Islet precursor cell (in vitro differentiated cells): ENCODE measurements at regions not wholly inside any gene's neighbourhood (a gene's known extent, or its start where the extent isn't known, plus 50 kb on each side); places are given as distances from the start of the nearest gene placed in this dataset.

ENCODE experiments used
- DNase-seq: peaks from one replicate; pipeline ENCODE4 v3.0.0-alpha.2; 2018

GRCh38 chr14:58697930-58698642 is 60.3 kb downstream of the DACT1 start:
- DNase-seq: no peak

GRCh38 chr14:58699681-58700205 is 62.0 kb downstream of the DACT1 start:
- DNase-seq: no peak

GRCh38 chr14:58701156-58701555 is 63.4 kb downstream of the DACT1 start:
- no peak for DNase-seq

GRCh38 chr14:58701604-58702003 is 63.8 kb downstream of the DACT1 start:
- no peak for DNase-seq

GRCh38 chr14:58702441-58703160 is 64.8 kb downstream of the DACT1 start:
- DNase-seq: no peak

- DNase-seq: no peak
Measured at GRCh38 chr14:58703161-58703506, 65.4 kb downstream of the DACT1 start.

GRCh38 chr14:58705066-58705465 is 67.3 kb downstream of the DACT1 start:
- no peak for DNase-seq

- no peak for DNase-seq
Measured at GRCh38 chr14:58707949-58708348, 70.2 kb downstream of the DACT1 start.

- DNase-seq: no peak
Measured at GRCh38 chr14:58709949-58710348, 72.2 kb downstream of the DACT1 start.

- no peak for DNase-seq
Measured at GRCh38 chr14:58711382-58711781, 73.6 kb downstream of the DACT1 start.

- peak; percentile 56 for DNase-seq
Measured at GRCh38 chr14:58712357-58712756, 74.6 kb downstream of the DACT1 start.

GRCh38 chr14:58713677-58714076 is 75.9 kb downstream of the DACT1 start:
- DNase-seq: no peak

GRCh38 chr14:58716706-58717105 is 78.9 kb downstream of the DACT1 start:
- no peak for DNase-seq

GRCh38 chr14:58717211-58717610 is 79.4 kb downstream of the DACT1 start:
- no peak for DNase-seq

- no peak for DNase-seq
Measured at GRCh38 chr14:58717813-58718212, 80.1 kb downstream of the DACT1 start.

- DNase-seq: no peak
Measured at GRCh38 chr14:58718226-58719205, 80.8 kb downstream of the DACT1 start.

GRCh38 chr14:58721723-58722122 is 84.0 kb downstream of the DACT1 start:
- no peak for DNase-seq

GRCh38 chr14:58722441-58722840 is 84.7 kb downstream of the DACT1 start:
- DNase-seq: no peak

GRCh38 chr14:58724206-58724605 is 86.4 kb downstream of the DACT1 start:
- no peak for DNase-seq

GRCh38 chr14:58724702-58725101 is 86.9 kb downstream of the DACT1 start:
- no peak for DNase-seq

- DNase-seq: no peak
Measured at GRCh38 chr14:58725226-58725625, 87.5 kb downstream of the DACT1 start.

GRCh38 chr14:58725871-58726270 is 88.1 kb downstream of the DACT1 start:
- no peak for DNase-seq

GRCh38 chr14:58730792-58731464 is 93.2 kb downstream of the DACT1 start:
- no peak for DNase-seq
